Panc1 (cell line): ENCODE measurements at regions not wholly inside any gene's neighbourhood (a gene's known extent, or its start where the extent isn't known, plus 50 kb on each side); places are given as distances from the start of the nearest gene placed in this dataset.
"Not testable (repeated sequence)": the region's sequence is repeated elsewhere in the genome, so short reads cannot be mapped to it uniquely, and the experiment has no call there.

ENCODE experiments used
- ATAC-seq: fragments of 200-7000 bp; cut with Tn5 transposase; 2 replicates; pipeline ENCODE4 v1.9.1; 2020; ENCODE audit warnings: mild to moderate bottlenecking, moderate library complexity
- BruUV-seq: library from RNA; stranded (reverse); fragments of 400-500 nt; replicated peaks from 2 replicates; lab custom pipeline; 2021; lab: Mats Ljungman, UMichigan
- CTCF ChIA-PET: fragments of 300-600 bp; sonication (Branson Sonifier 250); formaldehyde crosslinking; loops from one replicate; lab custom pipeline; 2022; ENCODE audit warnings: antibody characterized with exemption; lab: Charles Lee
- POLR2A ChIA-PET: fragments of 300-600 bp; sonication (Branson Sonifier 250); formaldehyde crosslinking; loops from one replicate; lab custom pipeline; 2022; ENCODE audit warnings: antibody characterized with exemption; lab: Charles Lee
- DNase-seq: peaks from one replicate; pipeline ENCODE4 v3.0.0-alpha.2; 2010; ENCODE audit warnings: low read depth, low spot score
- H3K27ac ChIP-seq: 2 replicates; pipeline ENCODE4 v1.5.1; 2011; ENCODE audit warnings: mild to moderate bottlenecking, low read length, inconsistent platforms
- H3K27me3 ChIP-seq: fragments of 200-500 bp; sonication (Bioruptor generic); 2 replicates; pipeline ENCODE4 v1.6.0; 2014; ENCODE audit warnings: low read length, inconsistent platforms; ENCODE audit not compliant: control insufficient read depth, insufficient read depth
- H3K36me3 ChIP-seq: fragments of 200-500 bp; sonication (Bioruptor generic); 2 replicates; pipeline ENCODE4 v1.5.1; 2014; ENCODE audit warnings: inconsistent platforms, mild to moderate bottlenecking, low read length, moderate library complexity; ENCODE audit not compliant: control insufficient read depth, insufficient read depth
- H3K4me1 ChIP-seq: 2 replicates; pipeline ENCODE4 v1.5.1; 2011; ENCODE audit warnings: inconsistent platforms, mild to moderate bottlenecking, low read length, moderate library complexity; ENCODE audit not compliant: control insufficient read depth, insufficient read depth
- H3K4me3 ChIP-seq, 2 experiments: 2 replicates each; pipeline ENCODE4 v1.5.1; 2011 to 2012; ENCODE audit warnings: low read depth in 2 of 2, low read length in 2 of 2, mild to moderate bottlenecking in 2 of 2, inconsistent platforms in 1 of 2, moderate library complexity in 1 of 2
- H3K9me3 ChIP-seq: fragments of 200-500 bp; sonication (Bioruptor generic); 2 replicates; pipeline ENCODE4 v1.5.1; 2014; ENCODE audit warnings: low read depth, mild to moderate bottlenecking, inconsistent platforms, low read length, moderate library complexity; ENCODE audit not compliant: control insufficient read depth, insufficient read depth
- CTCF ChIP-seq: fragments of 450-650 bp; IDR thresholded peaks from 2 replicates; pipeline ENCODE4 v1.5.1; 2017; ENCODE audit warnings: mild to moderate bottlenecking
- POLR2AphosphoS5 ChIP-seq: IDR thresholded peaks from 2 replicates; pipeline ENCODE4 v1.6.1; 2012; ENCODE audit warnings: mild to moderate bottlenecking, low read depth, low read length, moderate library complexity
- REST ChIP-seq, 2 experiments: IDR thresholded peaks; 2 replicates each; pipeline ENCODE4 v1.6.1; 2011 to 2012; ENCODE audit warnings: low read depth in 2 of 2, control low read depth in 1 of 2, low read length in 1 of 2, mild to moderate bottlenecking in 1 of 2, moderate library complexity in 1 of 2; ENCODE audit not compliant: insufficient read depth in 1 of 2
- SIN3A ChIP-seq: IDR thresholded peaks from 2 replicates; pipeline ENCODE4 v1.6.1; 2012; ENCODE audit warnings: low read depth, mild to moderate bottlenecking, low read length, moderate library complexity, borderline replicate concordance; ENCODE audit not compliant: insufficient read depth
- TCF7L2 ChIP-seq: IDR thresholded peaks from 2 replicates; pipeline ENCODE4 v1.6.1; 2011; ENCODE audit warnings: mild to moderate bottlenecking, low read depth, low read length, inconsistent platforms
- in situ Hi-C: cut with HindIII; loops from 2 replicates; pipeline ENCODE4 v1.10.0; 2016; ENCODE audit warnings: low sequenced_read_pairs, low pct_unique_long_range_greater_than_20kb
- intact Hi-C: fragments of 100-400 bp; cut with micrococcal nuclease; formaldehyde crosslinking; loops from one replicate; pipeline ENCODE4 v1.10.0; 2022; ENCODE audit not compliant: unreplicated experiment

GRCh38 chr2:236998758-236999157, 86.9 kb upstream of the COPS8 start:
- BruUV-seq = no TSS peak
- DNase-seq (no peak), ATAC-seq (no peak)
- CTCF ChIA-PET = no interaction called here
- Histone ChIP-seq H3K27ac (no peak overlapping the region), H3K36me3 (no peaks in the 10 kb centered on the region), H3K4me1 (no peaks in the 10 kb centered on the region), H3K9me3 (no peaks in the 10 kb centered on the region), H3K27me3 (peaks cover 29% of the 10 kb centered on the region), H3K4me3 (no peak overlapping the region)
- in situ Hi-C loops (no loop called here), intact Hi-C loops (no loop called here)
- TF ChIP-seq TCF7L2 (no peak), POLR2AphosphoS5 (no peak), REST (IDR thresholded peaks at IDR 0.05; ENCODE audit: insufficient read depth in 1 of 2, low read depth in 2 of 2, low read length in 1 of 2) (no peak), CTCF (no peak), SIN3A (no peak)
- POLR2A ChIA-PET = no interaction called here

- Histone ChIP-seq H3K27ac (no peak overlapping the region), H3K27me3 (peaks cover 13% of the 10 kb centered on the region), H3K36me3 (no peaks in the 10 kb centered on the region), H3K9me3 (no peaks in the 10 kb centered on the region), H3K4me3 (no peak overlapping the region), H3K4me1 (no peaks in the 10 kb centered on the region)
- POLR2A ChIA-PET = interaction anchor here (0.6 kb wide), 1 partner anchor 662 kb away, joined by 13 read pairs; no protein-coding TSS in a partner anchor
- ATAC-seq (no peak), DNase-seq (no peak)
- no peak for TF ChIP-seq TCF7L2
- no peak for TF ChIP-seq POLR2AphosphoS5
- no peak for TF ChIP-seq CTCF
- no peak for TF ChIP-seq SIN3A
- TF ChIP-seq REST (IDR thresholded peaks at IDR 0.05; ENCODE audit: insufficient read depth in 1 of 2, low read depth in 2 of 2, low read length in 1 of 2) = no peak
- intact Hi-C loops = no loop called here
- CTCF ChIA-PET = no interaction called here
- no TSS peak for BruUV-seq
- in situ Hi-C loops = no loop called here
Observed at GRCh38 chr2:237000481-237000880, 85.2 kb upstream of the COPS8 start.

- ATAC-seq, H3K9me3 ChIP-seq, BruUV-seq, in situ Hi-C loops, H3K36me3 ChIP-seq, H3K4me1 ChIP-seq, H3K4me3 ChIP-seq, CTCF ChIA-PET, H3K27me3 ChIP-seq, H3K27ac ChIP-seq, intact Hi-C loops, DNase-seq, POLR2A ChIA-PET: not testable (repeated sequence)
Observed at GRCh38 chr2:237005341-237005740, 80.3 kb upstream of the COPS8 start.
